ENCODE measurements at regions not wholly inside any gene's neighbourhood (a gene's known extent, or its start where the extent isn't known, plus 50 kb on each side); places are given as distances from the start of the nearest gene placed in this dataset.

GRCh38 chr2:221070106-221070505 is 502.0 kb downstream of the EPHA4 start:
- no peak overlapping the region for H3K27ac ChIP-seq (ENCODE audit: low read depth in 1 of 2, low read length in 1 of 2)
- TF ChIP-seq, protein P1, sequence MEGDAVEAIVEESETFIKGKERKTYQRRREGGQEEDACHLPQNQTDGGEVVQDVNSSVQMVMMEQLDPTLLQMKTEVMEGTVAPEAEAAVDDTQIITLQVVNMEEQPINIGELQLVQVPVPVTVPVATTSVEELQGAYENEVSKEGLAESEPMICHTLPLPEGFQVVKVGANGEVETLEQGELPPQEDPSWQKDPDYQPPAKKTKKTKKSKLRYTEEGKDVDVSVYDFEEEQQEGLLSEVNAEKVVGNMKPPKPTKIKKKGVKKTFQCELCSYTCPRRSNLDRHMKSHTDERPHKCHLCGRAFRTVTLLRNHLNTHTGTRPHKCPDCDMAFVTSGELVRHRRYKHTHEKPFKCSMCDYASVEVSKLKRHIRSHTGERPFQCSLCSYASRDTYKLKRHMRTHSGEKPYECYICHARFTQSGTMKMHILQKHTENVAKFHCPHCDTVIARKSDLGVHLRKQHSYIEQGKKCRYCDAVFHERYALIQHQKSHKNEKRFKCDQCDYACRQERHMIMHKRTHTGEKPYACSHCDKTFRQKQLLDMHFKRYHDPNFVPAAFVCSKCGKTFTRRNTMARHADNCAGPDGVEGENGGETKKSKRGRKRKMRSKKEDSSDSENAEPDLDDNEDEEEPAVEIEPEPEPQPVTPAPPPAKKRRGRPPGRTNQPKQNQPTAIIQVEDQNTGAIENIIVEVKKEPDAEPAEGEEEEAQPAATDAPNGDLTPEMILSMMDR (IDR thresholded peaks at IDR 0.05; ENCODE audit: control extremely low read depth, extremely low read depth) = no peak
- H3K4me3 ChIP-seq = no peak overlapping the region
- no peak for ATAC-seq (ENCODE audit: insufficient read depth, low FRiP score)
- no peaks in the 10 kb centered on the region for H3K27me3 ChIP-seq (ENCODE audit: control insufficient read depth in 3 of 3, insufficient read depth in 3 of 3, low read length in 2 of 3)
- 92 to 95% methylated on average over 1 of the region's 1 CpG for WGBS, 2 donors
- H3K9me3 ChIP-seq (ENCODE audit: control insufficient read depth in 4 of 4, insufficient read depth in 3 of 4, low read length in 3 of 4) = peaks cover 0 to 6% (median 4%) of the 10 kb centered on the region in 4 donors
- H3K4me1 ChIP-seq (ENCODE audit: control insufficient read depth in 5 of 5, insufficient read depth in 5 of 5, low read length in 5 of 5) = peaks cover 0 to 11% (median 0%) of the 10 kb centered on the region in 5 donors
- no peak overlapping the region for H3K9ac ChIP-seq (ENCODE audit: insufficient read depth in 1 of 2, low read length in 2 of 2)
- no peaks in the 10 kb centered on the region for H3K36me3 ChIP-seq (ENCODE audit: control insufficient read depth in 4 of 4, insufficient read depth in 4 of 4, low read length in 4 of 4)
- no peak for DNase-seq

DNA sequence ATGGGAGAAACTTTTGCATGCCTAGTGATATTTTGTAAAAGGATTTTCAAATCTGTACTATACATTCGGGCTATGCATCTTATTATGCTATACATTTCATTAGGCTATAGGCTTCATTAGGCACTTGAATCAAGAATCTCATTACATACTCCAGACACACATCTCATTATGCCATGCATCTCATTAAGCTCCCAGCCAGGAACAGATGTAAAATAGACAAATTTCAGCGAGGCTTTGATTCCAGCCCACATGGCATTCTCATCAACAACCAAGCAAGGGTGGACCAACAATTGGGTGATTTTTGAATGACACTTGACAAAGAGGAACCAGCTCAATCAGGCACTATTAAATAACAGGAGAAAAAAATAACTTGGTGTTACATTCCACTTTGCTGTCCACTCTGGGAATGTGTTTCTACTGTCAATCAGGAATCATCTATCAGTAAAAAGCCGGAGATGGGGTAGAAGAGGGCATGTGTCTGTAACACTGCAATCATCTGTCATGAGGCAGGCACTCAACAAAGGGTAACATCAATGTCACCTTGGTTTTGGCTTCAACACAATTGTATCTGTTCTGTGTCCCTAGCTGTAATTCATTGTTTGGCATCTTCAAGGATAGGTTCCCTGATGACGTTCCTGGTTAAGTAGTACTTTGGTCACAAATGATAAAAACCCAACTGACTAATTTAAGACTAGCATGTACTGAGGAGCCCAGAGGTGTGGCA is 498.6 kb downstream of the EPHA4 start:
- Histone ChIP-seq H3K9ac (ENCODE audit: insufficient read depth in 1 of 2, low read length in 2 of 2) (no peak overlapping the region), H3K36me3 (ENCODE audit: control insufficient read depth in 4 of 4, insufficient read depth in 4 of 4, low read length in 4 of 4) (no peaks in the 10 kb centered on the region), H3K4me3 (no peak overlapping the region), H3K27me3 (ENCODE audit: control insufficient read depth in 3 of 3, insufficient read depth in 3 of 3, low read length in 2 of 3) (no peaks in the 10 kb centered on the region), H3K4me1 (ENCODE audit: control insufficient read depth in 5 of 5, insufficient read depth in 5 of 5, low read length in 5 of 5) (peaks cover 0 to 11% (median 0%) of the 10 kb centered on the region in 5 donors), H3K27ac (ENCODE audit: low read depth in 1 of 2, low read length in 1 of 2) (no peak overlapping the region), H3K9me3 (ENCODE audit: control insufficient read depth in 4 of 4, insufficient read depth in 3 of 4, low read length in 3 of 4) (peaks cover 0 to 6% (median 4%) of the 10 kb centered on the region in 4 donors)
- TF ChIP-seq, protein P1 (IDR thresholded peaks at IDR 0.05; ENCODE audit: control extremely low read depth, extremely low read depth) = no peak
- ATAC-seq (ENCODE audit: insufficient read depth, low FRiP score) (no peak), DNase-seq (no peak)
- WGBS, 2 donors = 89 to 90% methylated on average over 4 of the region's 4 CpGs

DNA sequence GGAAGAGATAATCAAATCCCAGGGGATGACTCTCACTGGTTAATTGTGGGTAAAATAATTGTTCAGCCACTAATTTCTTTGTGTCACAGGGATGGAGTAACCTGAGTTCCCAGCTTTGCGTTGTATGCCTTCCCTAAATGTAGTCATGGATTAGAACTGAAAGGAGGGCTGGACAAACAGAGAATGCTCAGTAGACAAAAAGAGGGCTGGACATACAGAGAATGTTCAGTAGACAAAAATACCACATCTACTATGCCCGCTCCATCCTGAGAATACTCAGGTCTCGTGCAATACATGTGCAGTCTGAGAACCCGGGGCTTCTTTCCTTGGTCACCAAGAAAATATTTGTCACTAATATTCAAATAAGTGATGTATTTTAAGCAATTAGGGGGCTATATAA is 497.9 kb downstream of the EPHA4 start:
- Histone ChIP-seq H3K9me3 (ENCODE audit: control insufficient read depth in 4 of 4, insufficient read depth in 3 of 4, low read length in 3 of 4) (peaks cover 0 to 6% (median 4%) of the 10 kb centered on the region in 4 donors), H3K27ac (ENCODE audit: low read depth in 1 of 2, low read length in 1 of 2) (no peak overlapping the region), H3K4me3 (no peak overlapping the region), H3K27me3 (ENCODE audit: control insufficient read depth in 3 of 3, insufficient read depth in 3 of 3, low read length in 2 of 3) (no peaks in the 10 kb centered on the region), H3K36me3 (ENCODE audit: control insufficient read depth in 4 of 4, insufficient read depth in 4 of 4, low read length in 4 of 4) (no peaks in the 10 kb centered on the region), H3K9ac (ENCODE audit: insufficient read depth in 1 of 2, low read length in 2 of 2) (no peak overlapping the region), H3K4me1 (ENCODE audit: control insufficient read depth in 5 of 5, insufficient read depth in 5 of 5, low read length in 5 of 5) (peaks cover 0 to 11% (median 0%) of the 10 kb centered on the region in 5 donors)
- WGBS, 2 donors = 93% methylated on average over 4 of the region's 4 CpGs
- ATAC-seq (ENCODE audit: insufficient read depth, low FRiP score) (no peak), DNase-seq (no peak)
- TF ChIP-seq, protein P1 (IDR thresholded peaks at IDR 0.05; ENCODE audit: control extremely low read depth, extremely low read depth) = no peak

Data from lung (tissue), 11 donors.